ENCODE measurements at regions not wholly inside any gene's neighbourhood (a gene's known extent, or its start where the extent isn't known, plus 50 kb on each side); places are given as distances from the start of the nearest gene placed in this dataset.

DNA sequence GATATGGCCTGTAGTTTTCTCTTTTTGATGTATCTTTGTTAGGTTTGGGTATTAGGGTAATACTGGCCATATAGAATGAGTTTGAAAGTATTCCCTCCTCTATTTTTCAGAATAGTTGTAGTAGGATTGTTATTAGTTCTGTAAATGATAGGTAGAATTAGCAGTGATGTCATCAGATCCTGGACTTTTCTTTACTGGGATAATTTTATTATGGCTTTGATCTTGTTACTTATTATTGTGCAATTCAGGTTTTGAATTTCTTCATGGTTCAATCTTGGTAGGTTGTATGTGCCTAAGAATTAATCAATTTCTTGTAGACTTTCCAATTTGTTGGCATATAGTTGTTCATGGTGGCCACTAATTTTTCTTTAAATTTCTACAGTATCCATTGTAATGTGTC is 916.6 kb downstream of the CCDC85A start:
- Histone ChIP-seq H2AFZ (ENCODE audit: low read length, unreplicated experiment) (no peak overlapping the region), H3K27ac (ENCODE audit: low read depth, low read length) (no peak overlapping the region), H3K4me3 (ENCODE audit: low read depth, low read length) (no peak overlapping the region), H3K4me1 (ENCODE audit: control insufficient read depth, insufficient read depth, low read length, unreplicated experiment) (no peaks in the 10 kb centered on the region), H3K79me2 (ENCODE audit: control insufficient read depth, insufficient read depth, low read length, unreplicated experiment) (no peaks in the 10 kb centered on the region), H3K27me3 (ENCODE audit: insufficient read depth, low read length) (no peaks in the 10 kb centered on the region), H3K36me3 (ENCODE audit: insufficient read depth, low read length) (no peaks in the 10 kb centered on the region)

DNA sequence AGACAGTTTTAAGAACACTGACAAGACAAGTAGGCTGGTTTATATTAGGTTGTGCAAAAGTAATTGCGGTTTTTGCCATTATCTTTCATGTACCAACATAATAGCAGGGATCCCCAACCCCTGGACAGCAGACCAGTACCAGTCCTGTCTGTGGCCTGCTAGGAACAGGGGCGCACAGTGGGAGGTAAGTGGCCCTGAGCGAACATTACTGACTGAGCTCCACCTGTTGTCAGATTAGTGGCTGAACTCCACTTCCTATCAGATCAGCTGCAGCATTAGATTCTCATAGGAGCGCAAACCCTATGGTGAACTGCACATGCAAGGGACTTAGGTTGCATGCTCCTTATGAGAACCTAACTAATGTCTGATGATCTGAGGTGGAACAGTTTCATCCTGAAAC is 921.9 kb downstream of the CCDC85A start:
- Histone ChIP-seq H3K79me2 (ENCODE audit: control insufficient read depth, insufficient read depth, low read length, unreplicated experiment) (no peaks in the 10 kb centered on the region), H3K27me3 (ENCODE audit: insufficient read depth, low read length) (no peaks in the 10 kb centered on the region), H3K4me3 (ENCODE audit: low read depth, low read length) (no peak overlapping the region), H3K27ac (ENCODE audit: low read depth, low read length) (no peak overlapping the region), H3K36me3 (ENCODE audit: insufficient read depth, low read length) (no peaks in the 10 kb centered on the region), H2AFZ (ENCODE audit: low read length, unreplicated experiment) (no peak overlapping the region), H3K4me1 (ENCODE audit: control insufficient read depth, insufficient read depth, low read length, unreplicated experiment) (no peaks in the 10 kb centered on the region)

DNA sequence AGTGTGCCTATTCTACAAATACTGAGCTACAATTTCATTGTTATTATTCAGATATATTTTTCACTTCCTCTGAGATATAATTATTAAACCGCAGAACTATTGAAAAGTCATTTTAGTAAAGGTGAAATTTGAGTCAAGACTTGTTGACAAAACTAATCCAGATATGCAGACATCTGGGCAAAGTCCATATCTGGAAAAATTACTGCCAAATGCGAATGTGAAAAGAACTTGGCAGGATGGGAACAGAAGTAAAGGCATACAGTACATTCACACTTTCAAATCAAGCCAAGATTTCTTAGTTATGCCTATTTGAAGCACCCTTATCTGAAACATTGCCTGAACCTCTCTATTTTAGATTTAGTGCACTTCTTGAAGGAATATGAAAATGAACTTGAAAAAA is 923.6 kb downstream of the CCDC85A start:
- H3K27me3 ChIP-seq (ENCODE audit: insufficient read depth, low read length) = no peaks in the 10 kb centered on the region
- H2AFZ ChIP-seq (ENCODE audit: low read length, unreplicated experiment) = no peak overlapping the region
- no peak overlapping the region for H3K4me3 ChIP-seq (ENCODE audit: low read depth, low read length)
- no peaks in the 10 kb centered on the region for H3K36me3 ChIP-seq (ENCODE audit: insufficient read depth, low read length)
- H3K27ac ChIP-seq (ENCODE audit: low read depth, low read length) = no peak overlapping the region
- H3K79me2 ChIP-seq (ENCODE audit: control insufficient read depth, insufficient read depth, low read length, unreplicated experiment) = no peaks in the 10 kb centered on the region
- no peaks in the 10 kb centered on the region for H3K4me1 ChIP-seq (ENCODE audit: control insufficient read depth, insufficient read depth, low read length, unreplicated experiment)

DNA sequence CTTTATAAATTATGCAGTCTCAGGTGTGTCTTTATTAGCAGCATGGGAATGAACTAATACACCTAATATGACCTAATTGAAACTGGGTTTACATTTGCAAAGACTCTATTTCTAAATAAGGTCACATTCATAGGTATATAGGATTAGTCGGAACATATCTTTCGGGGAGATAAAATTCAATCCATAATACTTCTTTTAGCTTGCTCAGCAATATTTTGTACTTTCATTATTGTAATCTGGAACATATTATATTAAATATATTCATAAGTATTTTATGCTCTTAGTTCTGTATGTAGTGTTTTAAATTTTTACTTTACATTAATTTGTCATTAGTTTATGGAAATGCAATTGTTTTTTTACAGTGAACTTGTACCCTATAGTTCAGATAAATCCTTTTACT is 927.7 kb downstream of the CCDC85A start:
- Histone ChIP-seq H3K27me3 (ENCODE audit: insufficient read depth, low read length) (no peaks in the 10 kb centered on the region), H3K79me2 (ENCODE audit: control insufficient read depth, insufficient read depth, low read length, unreplicated experiment) (no peaks in the 10 kb centered on the region), H3K4me1 (ENCODE audit: control insufficient read depth, insufficient read depth, low read length, unreplicated experiment) (no peaks in the 10 kb centered on the region), H3K4me3 (ENCODE audit: low read depth, low read length) (no peak overlapping the region), H3K36me3 (ENCODE audit: insufficient read depth, low read length) (no peaks in the 10 kb centered on the region), H2AFZ (ENCODE audit: low read length, unreplicated experiment) (no peak overlapping the region), H3K27ac (ENCODE audit: low read depth, low read length) (no peak overlapping the region)

DNA sequence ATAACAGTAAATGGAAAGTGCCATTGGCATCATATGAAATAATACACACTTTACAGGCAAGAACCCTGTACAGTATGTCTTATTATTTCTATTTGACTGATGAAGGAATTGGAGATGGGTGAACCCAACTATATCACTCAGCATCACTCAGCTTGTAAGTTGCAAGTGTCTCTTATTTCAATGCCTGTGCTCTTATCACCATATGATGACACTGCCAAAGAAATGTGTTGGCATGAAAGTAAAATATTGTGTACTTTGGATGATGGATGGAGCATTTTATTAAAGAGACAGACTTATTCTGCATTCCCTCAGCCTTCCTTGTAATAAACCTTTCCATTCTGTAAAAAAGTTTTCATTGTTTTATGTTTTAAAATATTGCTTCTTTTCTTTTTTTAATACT is 927.5 kb upstream of the VRK2 start:
- Histone ChIP-seq H3K27ac (ENCODE audit: low read depth, low read length) (no peak overlapping the region), H3K27me3 (ENCODE audit: insufficient read depth, low read length) (no peaks in the 10 kb centered on the region), H2AFZ (ENCODE audit: low read length, unreplicated experiment) (no peak overlapping the region), H3K79me2 (ENCODE audit: control insufficient read depth, insufficient read depth, low read length, unreplicated experiment) (no peaks in the 10 kb centered on the region), H3K4me1 (ENCODE audit: control insufficient read depth, insufficient read depth, low read length, unreplicated experiment) (no peaks in the 10 kb centered on the region), H3K36me3 (ENCODE audit: insufficient read depth, low read length) (no peaks in the 10 kb centered on the region), H3K4me3 (ENCODE audit: low read depth, low read length) (no peak overlapping the region)

DNA sequence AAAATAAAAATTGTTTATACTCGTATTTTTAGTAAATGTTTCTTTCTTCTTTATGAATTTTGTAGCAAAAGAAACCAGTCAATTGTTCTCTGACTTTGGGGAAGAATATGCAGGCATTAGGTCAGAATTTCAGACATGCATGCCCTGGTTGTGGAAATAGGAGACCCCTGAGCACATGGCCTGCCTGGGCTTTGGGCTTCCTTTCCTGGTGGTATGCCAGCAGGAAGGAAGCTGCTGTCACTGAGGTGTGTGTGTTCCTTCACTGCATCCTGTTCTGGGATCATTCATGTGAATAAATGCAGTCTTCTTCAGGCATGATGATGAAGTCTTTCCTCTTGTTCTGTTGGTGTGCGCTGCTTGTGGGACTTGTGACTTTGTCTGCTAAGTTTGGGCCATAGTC is 920.2 kb upstream of the VRK2 start:
- Histone ChIP-seq H3K4me3 (ENCODE audit: low read depth, low read length) (no peak overlapping the region), H3K4me1 (ENCODE audit: control insufficient read depth, insufficient read depth, low read length, unreplicated experiment) (no peaks in the 10 kb centered on the region), H3K79me2 (ENCODE audit: control insufficient read depth, insufficient read depth, low read length, unreplicated experiment) (no peaks in the 10 kb centered on the region), H2AFZ (ENCODE audit: low read length, unreplicated experiment) (no peak overlapping the region), H3K27ac (ENCODE audit: low read depth, low read length) (no peak overlapping the region), H3K27me3 (ENCODE audit: insufficient read depth, low read length) (no peaks in the 10 kb centered on the region), H3K36me3 (ENCODE audit: insufficient read depth, low read length) (no peaks in the 10 kb centered on the region)

DNA sequence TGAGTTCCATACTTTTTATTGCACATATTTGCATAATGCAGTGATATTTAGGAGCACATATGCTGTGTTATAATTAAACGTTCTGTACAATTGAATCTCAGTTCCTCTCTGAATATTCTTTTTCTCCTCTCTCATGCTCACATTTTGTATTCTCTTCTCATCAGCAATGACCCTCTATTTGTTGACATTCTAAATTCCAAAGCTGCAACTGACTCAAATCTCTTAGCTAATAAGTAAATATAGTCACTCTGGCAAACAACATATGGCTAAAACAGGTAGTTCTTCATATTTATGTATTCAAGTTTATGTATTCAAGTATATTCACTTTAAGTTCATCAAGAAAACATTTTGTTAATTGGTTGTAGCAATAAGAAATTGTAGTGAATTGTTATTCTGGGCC is 907.4 kb upstream of the VRK2 start:
- no peaks in the 10 kb centered on the region for H3K27me3 ChIP-seq (ENCODE audit: insufficient read depth, low read length)
- H2AFZ ChIP-seq (ENCODE audit: low read length, unreplicated experiment) = no peak overlapping the region
- no peak overlapping the region for H3K4me3 ChIP-seq (ENCODE audit: low read depth, low read length)
- no peaks in the 10 kb centered on the region for H3K79me2 ChIP-seq (ENCODE audit: control insufficient read depth, insufficient read depth, low read length, unreplicated experiment)
- H3K4me1 ChIP-seq (ENCODE audit: control insufficient read depth, insufficient read depth, low read length, unreplicated experiment) = no peaks in the 10 kb centered on the region
- no peak overlapping the region for H3K27ac ChIP-seq (ENCODE audit: low read depth, low read length)
- H3K36me3 ChIP-seq (ENCODE audit: insufficient read depth, low read length) = no peaks in the 10 kb centered on the region

DNA sequence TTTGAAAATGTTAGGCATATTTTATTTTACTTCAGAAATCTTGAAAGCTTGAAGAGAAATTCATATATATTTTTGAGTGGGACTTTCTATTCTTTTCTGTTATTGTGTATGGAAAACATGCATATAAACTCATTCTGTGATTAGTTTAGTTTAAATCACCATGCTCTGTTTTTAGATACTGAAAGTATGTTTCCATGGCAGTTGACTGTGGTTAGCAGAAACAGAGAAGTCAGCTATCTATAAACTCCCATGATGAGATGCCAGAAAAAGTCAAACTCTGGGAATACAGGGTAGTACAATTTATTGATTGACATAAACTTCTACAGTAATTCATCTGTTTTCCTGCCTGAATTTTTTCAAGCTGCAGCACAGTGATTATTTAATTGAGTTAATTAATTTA is 905.3 kb upstream of the VRK2 start:
- Histone ChIP-seq H3K79me2 (ENCODE audit: control insufficient read depth, insufficient read depth, low read length, unreplicated experiment) (no peaks in the 10 kb centered on the region), H3K27ac (ENCODE audit: low read depth, low read length) (no peak overlapping the region), H2AFZ (ENCODE audit: low read length, unreplicated experiment) (no peak overlapping the region), H3K36me3 (ENCODE audit: insufficient read depth, low read length) (no peaks in the 10 kb centered on the region), H3K27me3 (ENCODE audit: insufficient read depth, low read length) (no peaks in the 10 kb centered on the region), H3K4me3 (ENCODE audit: low read depth, low read length) (no peak overlapping the region), H3K4me1 (ENCODE audit: control insufficient read depth, insufficient read depth, low read length, unreplicated experiment) (no peaks in the 10 kb centered on the region)

DNA sequence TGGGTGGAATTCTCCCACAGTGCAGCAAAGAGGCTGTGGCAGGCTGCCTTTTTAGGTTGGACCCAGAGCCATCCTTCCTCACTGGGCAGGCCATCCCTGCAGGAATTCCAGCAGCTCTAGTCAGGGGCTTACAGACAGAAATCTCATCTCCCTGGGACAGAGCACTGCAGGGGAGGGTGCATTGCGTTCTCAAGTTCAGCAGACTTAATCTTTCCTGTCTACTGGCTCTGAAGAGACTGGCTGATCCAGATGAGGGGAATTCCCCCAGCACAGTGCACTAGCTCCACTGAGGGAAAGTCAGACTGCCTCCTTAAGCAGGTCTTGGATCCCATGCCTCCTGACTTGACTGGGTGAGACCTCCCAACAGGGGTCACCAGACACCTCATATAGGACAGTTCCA is 899.7 kb upstream of the VRK2 start:
- no peaks in the 10 kb centered on the region for H3K36me3 ChIP-seq (ENCODE audit: insufficient read depth, low read length)
- no peaks in the 10 kb centered on the region for H3K4me1 ChIP-seq (ENCODE audit: control insufficient read depth, insufficient read depth, low read length, unreplicated experiment)
- no peak overlapping the region for H2AFZ ChIP-seq (ENCODE audit: low read length, unreplicated experiment)
- H3K27me3 ChIP-seq (ENCODE audit: insufficient read depth, low read length) = no peaks in the 10 kb centered on the region
- H3K79me2 ChIP-seq (ENCODE audit: control insufficient read depth, insufficient read depth, low read length, unreplicated experiment) = no peaks in the 10 kb centered on the region
- no peak overlapping the region for H3K4me3 ChIP-seq (ENCODE audit: low read depth, low read length)
- no peak overlapping the region for H3K27ac ChIP-seq (ENCODE audit: low read depth, low read length)

DNA sequence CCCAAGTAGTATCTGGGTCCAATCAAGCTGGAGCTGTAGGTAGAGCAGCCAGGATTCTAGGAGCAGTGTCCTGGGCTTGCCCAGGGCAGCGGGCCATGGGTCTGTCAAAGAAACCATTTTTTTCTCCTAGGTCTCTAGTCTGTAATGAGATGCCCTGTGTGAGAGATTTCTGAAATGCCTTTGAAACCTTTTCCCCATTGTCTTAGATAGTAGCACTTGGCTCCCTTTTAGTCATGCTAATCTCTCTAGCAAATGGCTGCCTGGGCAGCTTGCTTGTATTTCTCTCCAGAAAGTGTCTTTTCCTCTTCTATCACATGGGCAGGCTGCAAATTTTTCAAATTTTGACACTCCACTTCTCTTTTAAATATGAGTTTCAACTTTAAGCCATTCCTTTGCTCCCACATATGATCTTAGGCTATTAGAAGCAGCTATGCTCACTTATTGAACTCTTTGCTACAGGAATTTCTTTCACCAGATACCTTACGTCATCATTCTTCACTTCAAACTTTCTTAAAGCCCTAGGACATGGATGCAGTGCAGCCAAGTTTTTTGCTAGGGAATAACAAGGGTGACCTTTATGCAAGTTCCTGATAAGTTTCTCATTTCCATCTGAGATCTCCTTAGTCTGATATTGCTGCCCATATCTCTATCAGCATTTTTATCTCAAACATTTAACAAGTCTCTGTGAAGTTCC is 890.2 kb upstream of the VRK2 start:
- H3K4me3 ChIP-seq (ENCODE audit: low read depth, low read length) = no peak overlapping the region
- H2AFZ ChIP-seq (ENCODE audit: low read length, unreplicated experiment) = no peak overlapping the region
- peaks cover 8% of the 10 kb centered on the region for H3K4me1 ChIP-seq (ENCODE audit: control insufficient read depth, insufficient read depth, low read length, unreplicated experiment)
- no peaks in the 10 kb centered on the region for H3K36me3 ChIP-seq (ENCODE audit: insufficient read depth, low read length)
- H3K27me3 ChIP-seq (ENCODE audit: insufficient read depth, low read length) = no peaks in the 10 kb centered on the region
- no peaks in the 10 kb centered on the region for H3K79me2 ChIP-seq (ENCODE audit: control insufficient read depth, insufficient read depth, low read length, unreplicated experiment)
- H3K27ac ChIP-seq (ENCODE audit: low read depth, low read length) = no peak overlapping the region

DNA sequence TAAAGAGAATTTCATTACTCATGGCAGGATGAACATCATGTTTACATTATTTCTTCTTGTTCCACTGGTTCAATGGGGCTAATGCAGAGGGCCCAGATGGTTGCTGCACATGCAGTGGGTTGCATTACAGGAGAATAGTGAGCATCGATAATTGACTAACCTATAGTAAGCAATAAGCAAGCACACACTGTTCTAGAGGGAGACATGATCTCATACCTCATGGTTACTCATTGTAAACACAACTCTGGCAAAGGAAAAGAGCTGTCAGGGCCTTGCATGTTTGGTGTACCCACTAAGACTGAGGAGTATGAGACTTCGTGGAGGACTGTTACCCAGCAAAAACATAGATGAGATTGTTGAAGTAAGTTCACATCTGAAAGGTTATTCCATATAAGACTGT is 885.6 kb upstream of the VRK2 start:
- Histone ChIP-seq H3K27me3 (ENCODE audit: insufficient read depth, low read length) (no peaks in the 10 kb centered on the region), H3K4me3 (ENCODE audit: low read depth, low read length) (no peak overlapping the region), H3K79me2 (ENCODE audit: control insufficient read depth, insufficient read depth, low read length, unreplicated experiment) (no peaks in the 10 kb centered on the region), H3K36me3 (ENCODE audit: insufficient read depth, low read length) (no peaks in the 10 kb centered on the region), H2AFZ (ENCODE audit: low read length, unreplicated experiment) (peak overlapping the region; percentile 73), H3K27ac (ENCODE audit: low read depth, low read length) (0 out of 2 replicates have a peak overlapping the region, but pooled peaks have one; percentile 10), H3K4me1 (ENCODE audit: control insufficient read depth, insufficient read depth, low read length, unreplicated experiment) (peaks cover 9% of the 10 kb centered on the region)
